ENCODE measurements at regions not wholly inside any gene's neighbourhood (a gene's known extent, or its start where the extent isn't known, plus 50 kb on each side); places are given as distances from the start of the nearest gene placed in this dataset.

GRCh38 chr4:147335183-147335582 is 145.7 kb upstream of the EDNRA start:
- H3K4me3 ChIP-seq (ENCODE audit: low read length in 3 of 3), result no peak overlapping the region
- no peaks in the 10 kb centered on the region for H3K4me1 ChIP-seq (ENCODE audit: control insufficient read depth in 2 of 3, insufficient read depth in 2 of 3, low read depth in 1 of 3, low read length in 3 of 3)
- intact Hi-C loops (cut with DNase I), result no loop called here

DNA sequence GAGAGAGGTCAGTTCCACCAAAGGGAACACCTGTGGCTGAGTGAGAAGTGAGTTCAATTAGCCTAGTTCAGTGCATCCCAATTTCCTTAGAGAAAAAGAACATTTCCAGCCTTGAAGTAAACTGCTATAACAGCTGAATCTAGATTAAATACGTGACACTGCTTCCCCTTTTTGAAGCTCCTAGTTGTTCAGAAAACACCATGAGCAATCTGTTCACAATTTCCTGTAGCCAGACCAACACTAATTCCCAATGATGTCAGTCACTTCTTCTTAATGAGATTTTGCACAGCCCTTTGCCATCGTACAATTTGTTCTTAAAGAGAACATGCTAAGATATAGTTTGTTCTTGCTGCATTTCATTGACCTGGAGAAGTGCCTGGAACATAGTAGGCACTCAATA is 144.6 kb upstream of the EDNRA start:
- no peak for DNase-seq
- H3K27me3 ChIP-seq (ENCODE audit: control insufficient read depth, insufficient read depth, low read length), result no peaks in the 10 kb centered on the region
- H3K9ac ChIP-seq (ENCODE audit: low read length in 3 of 3), result no peak overlapping the region
- intact Hi-C loops (cut with DNase I), result no loop called here
- H3K27ac ChIP-seq (ENCODE audit: low read depth in 2 of 2, low read length in 2 of 2), result no peak overlapping the region
- H3K36me3 ChIP-seq (ENCODE audit: control insufficient read depth in 2 of 3, insufficient read depth in 3 of 3, low read length in 3 of 3), result no peaks in the 10 kb centered on the region
- H3K9me3 ChIP-seq (ENCODE audit: control insufficient read depth in 2 of 3, insufficient read depth in 1 of 3, low read length in 3 of 3), result no peaks in the 10 kb centered on the region
- no peak overlapping the region for H3K4me3 ChIP-seq (ENCODE audit: low read length in 3 of 3)
- H3K4me1 ChIP-seq (ENCODE audit: control insufficient read depth in 2 of 3, insufficient read depth in 2 of 3, low read depth in 1 of 3, low read length in 3 of 3), result no peaks in the 10 kb centered on the region
- TF ChIP-seq, protein P1, sequence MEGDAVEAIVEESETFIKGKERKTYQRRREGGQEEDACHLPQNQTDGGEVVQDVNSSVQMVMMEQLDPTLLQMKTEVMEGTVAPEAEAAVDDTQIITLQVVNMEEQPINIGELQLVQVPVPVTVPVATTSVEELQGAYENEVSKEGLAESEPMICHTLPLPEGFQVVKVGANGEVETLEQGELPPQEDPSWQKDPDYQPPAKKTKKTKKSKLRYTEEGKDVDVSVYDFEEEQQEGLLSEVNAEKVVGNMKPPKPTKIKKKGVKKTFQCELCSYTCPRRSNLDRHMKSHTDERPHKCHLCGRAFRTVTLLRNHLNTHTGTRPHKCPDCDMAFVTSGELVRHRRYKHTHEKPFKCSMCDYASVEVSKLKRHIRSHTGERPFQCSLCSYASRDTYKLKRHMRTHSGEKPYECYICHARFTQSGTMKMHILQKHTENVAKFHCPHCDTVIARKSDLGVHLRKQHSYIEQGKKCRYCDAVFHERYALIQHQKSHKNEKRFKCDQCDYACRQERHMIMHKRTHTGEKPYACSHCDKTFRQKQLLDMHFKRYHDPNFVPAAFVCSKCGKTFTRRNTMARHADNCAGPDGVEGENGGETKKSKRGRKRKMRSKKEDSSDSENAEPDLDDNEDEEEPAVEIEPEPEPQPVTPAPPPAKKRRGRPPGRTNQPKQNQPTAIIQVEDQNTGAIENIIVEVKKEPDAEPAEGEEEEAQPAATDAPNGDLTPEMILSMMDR (IDR thresholded peaks at IDR 0.05; ENCODE audit: borderline replicate concordance, extremely low read depth, insufficient read depth), result no peak
- no peak for FAIRE-seq

More at GRCh38 chr4:147335183-147335582, 145.7 kb upstream of the EDNRA start:
- no peaks in the 10 kb centered on the region for H3K9me3 ChIP-seq (ENCODE audit: control insufficient read depth in 2 of 3, insufficient read depth in 1 of 3, low read length in 3 of 3)
- FAIRE-seq, result no peak
- TF ChIP-seq, protein P1 (IDR thresholded peaks at IDR 0.05; ENCODE audit: borderline replicate concordance, extremely low read depth, insufficient read depth), result no peak
- DNase-seq, result no peak
- H3K27me3 ChIP-seq (ENCODE audit: control insufficient read depth, insufficient read depth, low read length), result no peaks in the 10 kb centered on the region
- no peak overlapping the region for H3K9ac ChIP-seq (ENCODE audit: low read length in 3 of 3)
- H3K36me3 ChIP-seq (ENCODE audit: control insufficient read depth in 2 of 3, insufficient read depth in 3 of 3, low read length in 3 of 3), result no peaks in the 10 kb centered on the region
- no peak overlapping the region for H3K27ac ChIP-seq (ENCODE audit: low read depth in 2 of 2, low read length in 2 of 2)

DNA sequence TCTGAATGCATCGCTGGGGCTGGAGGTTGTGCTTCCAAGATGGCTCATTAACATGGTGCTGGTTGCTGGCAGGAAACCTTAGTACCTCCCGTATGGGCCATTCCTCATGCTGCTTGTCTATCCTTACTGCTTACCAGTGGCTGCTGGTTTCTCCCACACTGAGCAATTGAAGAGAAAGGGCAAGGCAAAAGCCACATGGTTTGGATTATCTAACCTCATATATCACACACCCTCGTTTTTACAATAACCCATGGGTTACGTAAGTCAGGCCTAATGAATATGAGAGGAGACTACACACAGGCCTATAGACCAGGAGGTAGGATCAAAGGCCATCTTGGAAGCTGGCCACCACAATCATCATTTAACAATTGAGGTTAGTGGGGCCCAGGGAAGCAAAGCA is 141.8 kb upstream of the EDNRA start:
- no peak for DNase-seq
- no peaks in the 10 kb centered on the region for H3K36me3 ChIP-seq (ENCODE audit: control insufficient read depth in 2 of 3, insufficient read depth in 3 of 3, low read length in 3 of 3)
- no peaks in the 10 kb centered on the region for H3K9me3 ChIP-seq (ENCODE audit: control insufficient read depth in 2 of 3, insufficient read depth in 1 of 3, low read length in 3 of 3)
- no peak overlapping the region for H3K9ac ChIP-seq (ENCODE audit: low read length in 3 of 3)
- intact Hi-C loops (cut with DNase I), result no loop called here
- FAIRE-seq, result no peak
- H3K4me3 ChIP-seq (ENCODE audit: low read length in 3 of 3), result no peak overlapping the region
- no peaks in the 10 kb centered on the region for H3K27me3 ChIP-seq (ENCODE audit: control insufficient read depth, insufficient read depth, low read length)
- TF ChIP-seq, protein P1 (IDR thresholded peaks at IDR 0.05; ENCODE audit: borderline replicate concordance, extremely low read depth, insufficient read depth), result no peak
- H3K27ac ChIP-seq (ENCODE audit: low read depth in 2 of 2, low read length in 2 of 2), result no peak overlapping the region
- H3K4me1 ChIP-seq (ENCODE audit: control insufficient read depth in 2 of 3, insufficient read depth in 2 of 3, low read depth in 1 of 3, low read length in 3 of 3), result no peaks in the 10 kb centered on the region

DNA sequence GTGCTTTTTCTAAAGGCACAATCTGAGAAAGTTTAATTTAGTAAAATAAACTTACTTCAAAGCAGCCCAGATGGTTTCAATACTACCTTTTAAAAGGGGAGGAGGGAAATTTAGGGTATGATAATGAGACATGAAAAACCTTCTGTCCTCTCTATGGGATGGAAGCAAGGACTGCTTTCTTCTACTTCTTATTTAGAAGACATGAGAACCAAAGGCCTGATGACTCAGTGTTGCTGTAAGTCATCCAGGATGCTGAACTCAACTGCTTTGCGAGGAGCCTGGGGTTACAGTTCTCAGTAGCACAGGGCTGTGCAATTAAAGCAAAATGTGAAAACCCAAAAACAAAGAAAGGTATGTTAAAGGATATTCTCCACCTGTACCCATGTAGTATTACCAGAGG is 140.8 kb upstream of the EDNRA start:
- Histone ChIP-seq H3K27me3 (ENCODE audit: control insufficient read depth, insufficient read depth, low read length) (no peaks in the 10 kb centered on the region), H3K9me3 (ENCODE audit: control insufficient read depth in 2 of 3, insufficient read depth in 1 of 3, low read length in 3 of 3) (no peaks in the 10 kb centered on the region), H3K4me1 (ENCODE audit: control insufficient read depth in 2 of 3, insufficient read depth in 2 of 3, low read depth in 1 of 3, low read length in 3 of 3) (no peaks in the 10 kb centered on the region), H3K36me3 (ENCODE audit: control insufficient read depth in 2 of 3, insufficient read depth in 3 of 3, low read length in 3 of 3) (no peaks in the 10 kb centered on the region), H3K4me3 (ENCODE audit: low read length in 3 of 3) (no peak overlapping the region), H3K9ac (ENCODE audit: low read length in 3 of 3) (no peak overlapping the region), H3K27ac (ENCODE audit: low read depth in 2 of 2, low read length in 2 of 2) (no peak overlapping the region)
- DNase-seq (no peak), FAIRE-seq (no peak)
- intact Hi-C loops (cut with DNase I), result no loop called here
- TF ChIP-seq, protein P1 (IDR thresholded peaks at IDR 0.05; ENCODE audit: borderline replicate concordance, extremely low read depth, insufficient read depth), result no peak

All from kidney (tissue), 13 donors.